ENCODE measurements at regions not wholly inside any gene's neighbourhood (a gene's known extent, or its start where the extent isn't known, plus 50 kb on each side); places are given as distances from the start of the nearest gene placed in this dataset.

DNA sequence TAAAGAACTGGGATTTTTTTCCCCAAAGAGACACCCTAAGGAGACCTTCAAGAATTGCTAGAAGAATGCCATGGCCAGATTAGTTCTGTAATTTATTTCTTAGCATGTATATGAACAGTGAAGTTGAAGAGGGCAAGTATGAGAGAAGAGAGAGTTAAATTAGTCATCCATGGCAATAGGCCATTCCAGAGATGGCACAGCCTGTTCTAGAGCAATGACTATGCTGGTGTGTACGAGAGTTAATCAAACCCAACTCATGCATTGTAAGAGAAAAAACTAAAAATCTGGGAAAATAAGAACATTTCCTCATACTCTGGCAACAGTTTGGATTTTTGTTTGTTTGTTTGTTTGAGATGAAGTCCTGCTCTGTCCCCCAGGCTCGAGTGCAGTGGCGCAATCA, 112.1 kb upstream of the PIK3C3 start:
- TF ChIP-seq FOXA1 (IDR thresholded peaks at IDR 0.05), result no peak
- no peak for TF ChIP-seq SP1 (IDR thresholded peaks at IDR 0.05)
- TF ChIP-seq, protein P1, sequence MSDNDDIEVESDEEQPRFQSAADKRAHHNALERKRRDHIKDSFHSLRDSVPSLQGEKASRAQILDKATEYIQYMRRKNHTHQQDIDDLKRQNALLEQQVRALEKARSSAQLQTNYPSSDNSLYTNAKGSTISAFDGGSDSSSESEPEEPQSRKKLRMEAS (IDR thresholded peaks at IDR 0.05), result no peak
- no peak for TF ChIP-seq RXRA (IDR thresholded peaks at IDR 0.05)
- no peak for TF ChIP-seq ZBTB33 (IDR thresholded peaks at IDR 0.05)
- TF ChIP-seq JUND (IDR thresholded peaks at IDR 0.05), result no peak
- no peak for TF ChIP-seq EGR1 (IDR thresholded peaks at IDR 0.05; ENCODE audit: low read depth in 2 of 2)
- no peak for TF ChIP-seq CTCF (IDR thresholded peaks at IDR 0.05; ENCODE audit: low read depth, low read length, missing input control)
- TF ChIP-seq YY1 (IDR thresholded peaks at IDR 0.05), result no peak
- no peak for TF ChIP-seq TAF1 (conservative IDR thresholded peaks at IDR 0.05)
- no peak for TF ChIP-seq HNF4A (conservative IDR thresholded peaks at IDR 0.05)
- no peak for TF ChIP-seq GABPA (IDR thresholded peaks at IDR 0.05 in 1 of 2, conservative IDR thresholded peaks at IDR 0.05 in 1 of 2)
- no peak for TF ChIP-seq FOXA2 (IDR thresholded peaks at IDR 0.05)
- no peak for TF ChIP-seq NR2F2 (IDR thresholded peaks at IDR 0.05)
- no peak for TF ChIP-seq RAD21 (IDR thresholded peaks at IDR 0.05)
- TF ChIP-seq, protein P2, sequence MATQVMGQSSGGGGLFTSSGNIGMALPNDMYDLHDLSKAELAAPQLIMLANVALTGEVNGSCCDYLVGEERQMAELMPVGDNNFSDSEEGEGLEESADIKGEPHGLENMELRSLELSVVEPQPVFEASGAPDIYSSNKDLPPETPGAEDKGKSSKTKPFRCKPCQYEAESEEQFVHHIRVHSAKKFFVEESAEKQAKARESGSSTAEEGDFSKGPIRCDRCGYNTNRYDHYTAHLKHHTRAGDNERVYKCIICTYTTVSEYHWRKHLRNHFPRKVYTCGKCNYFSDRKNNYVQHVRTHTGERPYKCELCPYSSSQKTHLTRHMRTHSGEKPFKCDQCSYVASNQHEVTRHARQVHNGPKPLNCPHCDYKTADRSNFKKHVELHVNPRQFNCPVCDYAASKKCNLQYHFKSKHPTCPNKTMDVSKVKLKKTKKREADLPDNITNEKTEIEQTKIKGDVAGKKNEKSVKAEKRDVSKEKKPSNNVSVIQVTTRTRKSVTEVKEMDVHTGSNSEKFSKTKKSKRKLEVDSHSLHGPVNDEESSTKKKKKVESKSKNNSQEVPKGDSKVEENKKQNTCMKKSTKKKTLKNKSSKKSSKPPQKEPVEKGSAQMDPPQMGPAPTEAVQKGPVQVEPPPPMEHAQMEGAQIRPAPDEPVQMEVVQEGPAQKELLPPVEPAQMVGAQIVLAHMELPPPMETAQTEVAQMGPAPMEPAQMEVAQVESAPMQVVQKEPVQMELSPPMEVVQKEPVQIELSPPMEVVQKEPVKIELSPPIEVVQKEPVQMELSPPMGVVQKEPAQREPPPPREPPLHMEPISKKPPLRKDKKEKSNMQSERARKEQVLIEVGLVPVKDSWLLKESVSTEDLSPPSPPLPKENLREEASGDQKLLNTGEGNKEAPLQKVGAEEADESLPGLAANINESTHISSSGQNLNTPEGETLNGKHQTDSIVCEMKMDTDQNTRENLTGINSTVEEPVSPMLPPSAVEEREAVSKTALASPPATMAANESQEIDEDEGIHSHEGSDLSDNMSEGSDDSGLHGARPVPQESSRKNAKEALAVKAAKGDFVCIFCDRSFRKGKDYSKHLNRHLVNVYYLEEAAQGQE (IDR thresholded peaks at IDR 0.05), result no peak
- TF ChIP-seq HNF4G (IDR thresholded peaks at IDR 0.05), result no peak
- TF ChIP-seq, protein P3, sequence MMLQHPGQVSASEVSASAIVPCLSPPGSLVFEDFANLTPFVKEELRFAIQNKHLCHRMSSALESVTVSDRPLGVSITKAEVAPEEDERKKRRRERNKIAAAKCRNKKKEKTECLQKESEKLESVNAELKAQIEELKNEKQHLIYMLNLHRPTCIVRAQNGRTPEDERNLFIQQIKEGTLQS (IDR thresholded peaks at IDR 0.05), result no peak
- Histone ChIP-seq H3K27me3 (ENCODE audit: control insufficient read depth in 4 of 4, insufficient read depth in 4 of 4, low read length in 3 of 4) (no peaks in the 10 kb centered on the region), H3K4me1 (ENCODE audit: control insufficient read depth in 4 of 4, insufficient read depth in 4 of 4, low read length in 3 of 4) (no peaks in the 10 kb centered on the region), H3K9me3 (ENCODE audit: control insufficient read depth in 4 of 4, low read length in 3 of 4) (no peaks in the 10 kb centered on the region), H3K27ac (ENCODE audit: low read depth in 1 of 2, low read length in 2 of 2) (no peak overlapping the region), H3K4me3 (ENCODE audit: low read depth in 1 of 3, low read length in 3 of 3) (no peak overlapping the region), H3K9ac (ENCODE audit: low read depth in 1 of 2, low read length in 2 of 2) (no peak overlapping the region), H3K36me3 (ENCODE audit: control insufficient read depth in 4 of 4, insufficient read depth in 3 of 4, low read depth in 1 of 4, low read length in 3 of 4) (no peaks in the 10 kb centered on the region)
- 67% methylated on average over 3 of the region's 3 CpGs for WGBS
- no peak for DNase-seq (ENCODE audit: low spot score)

All from liver (tissue), 8 donors.